PFSK-1 (cell line): ENCODE measurements at regions not wholly inside any gene's neighbourhood (a gene's known extent, or its start where the extent isn't known, plus 50 kb on each side); places are given as distances from the start of the nearest gene placed in this dataset.

Experiments used
- FOXP2 ChIP-seq: optimal IDR thresholded peaks from 2 replicates; pipeline ENCODE3; 2011; ENCODE audit warnings: borderline replicate concordance, control low read depth, inconsistent platforms; ENCODE audit not compliant: insufficient read depth; ENCODE audit errors: extremely low read length, extremely low read depth
- POLR2AphosphoS5 ChIP-seq: IDR thresholded peaks from 2 replicates; pipeline ENCODE4 v1.6.1; 2012; ENCODE audit warnings: low read depth, mild to moderate bottlenecking, control low read depth, low read length, moderate library complexity
- SIN3A ChIP-seq: IDR thresholded peaks from 2 replicates; pipeline ENCODE4 v1.6.1; 2012; ENCODE audit warnings: mild to moderate bottlenecking, low read length, moderate library complexity, borderline replicate concordance; ENCODE audit not compliant: insufficient read depth
- TAF1 ChIP-seq: IDR thresholded peaks from 2 replicates; pipeline ENCODE4 v1.6.1; 2012; ENCODE audit warnings: low read length, control low read depth, borderline replicate concordance; ENCODE audit not compliant: insufficient read depth
- TF ChIP-seq, protein P1 (sequence below), 2 experiments: IDR thresholded peaks; 2 replicates each; pipeline versions ENCODE4 v1.6.1 to v1.8.0; 2011 to 2012; ENCODE audit warnings: low read depth in 2 of 2, low read length in 2 of 2, control low read depth in 1 of 2, inconsistent platforms in 1 of 2, mild to moderate bottlenecking in 1 of 2, moderate library complexity in 1 of 2; ENCODE audit not compliant: insufficient read depth in 1 of 2

DNA sequence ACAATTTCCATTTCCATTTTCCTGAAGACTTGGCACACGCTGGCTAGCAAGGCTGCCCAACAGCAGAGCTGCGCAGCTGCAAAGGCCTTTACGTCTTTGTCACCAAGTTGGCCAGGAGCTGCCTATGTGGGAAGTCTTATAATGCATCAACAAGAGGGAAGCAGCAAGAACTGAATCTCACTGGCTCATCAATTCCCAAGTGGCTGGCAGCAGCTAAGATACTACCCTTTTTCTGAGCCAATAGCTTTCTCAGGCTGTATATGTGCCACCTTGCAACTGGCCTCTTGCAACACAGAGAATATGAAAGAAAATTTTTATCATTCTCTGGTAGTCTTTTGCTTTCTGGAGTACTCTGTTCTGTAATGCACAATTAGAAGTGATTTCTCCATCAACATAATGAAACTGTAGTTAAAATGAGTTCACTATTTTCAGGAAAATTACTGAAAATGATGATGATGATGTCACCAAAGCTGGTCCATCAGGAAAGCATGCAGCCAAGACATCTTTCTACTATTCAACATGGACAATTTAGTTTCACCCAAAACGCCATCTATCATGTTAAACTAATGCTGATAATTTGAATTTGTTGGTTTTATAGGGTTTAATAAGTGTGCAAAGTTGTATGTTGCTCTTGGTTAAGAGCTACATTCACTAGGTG lies 97.3 kb upstream of the FOXA2 start:
- TF ChIP-seq TAF1 (no peak), SIN3A (no peak), FOXP2 (no peak), POLR2AphosphoS5 (no peak)
- TF ChIP-seq, protein P1, sequence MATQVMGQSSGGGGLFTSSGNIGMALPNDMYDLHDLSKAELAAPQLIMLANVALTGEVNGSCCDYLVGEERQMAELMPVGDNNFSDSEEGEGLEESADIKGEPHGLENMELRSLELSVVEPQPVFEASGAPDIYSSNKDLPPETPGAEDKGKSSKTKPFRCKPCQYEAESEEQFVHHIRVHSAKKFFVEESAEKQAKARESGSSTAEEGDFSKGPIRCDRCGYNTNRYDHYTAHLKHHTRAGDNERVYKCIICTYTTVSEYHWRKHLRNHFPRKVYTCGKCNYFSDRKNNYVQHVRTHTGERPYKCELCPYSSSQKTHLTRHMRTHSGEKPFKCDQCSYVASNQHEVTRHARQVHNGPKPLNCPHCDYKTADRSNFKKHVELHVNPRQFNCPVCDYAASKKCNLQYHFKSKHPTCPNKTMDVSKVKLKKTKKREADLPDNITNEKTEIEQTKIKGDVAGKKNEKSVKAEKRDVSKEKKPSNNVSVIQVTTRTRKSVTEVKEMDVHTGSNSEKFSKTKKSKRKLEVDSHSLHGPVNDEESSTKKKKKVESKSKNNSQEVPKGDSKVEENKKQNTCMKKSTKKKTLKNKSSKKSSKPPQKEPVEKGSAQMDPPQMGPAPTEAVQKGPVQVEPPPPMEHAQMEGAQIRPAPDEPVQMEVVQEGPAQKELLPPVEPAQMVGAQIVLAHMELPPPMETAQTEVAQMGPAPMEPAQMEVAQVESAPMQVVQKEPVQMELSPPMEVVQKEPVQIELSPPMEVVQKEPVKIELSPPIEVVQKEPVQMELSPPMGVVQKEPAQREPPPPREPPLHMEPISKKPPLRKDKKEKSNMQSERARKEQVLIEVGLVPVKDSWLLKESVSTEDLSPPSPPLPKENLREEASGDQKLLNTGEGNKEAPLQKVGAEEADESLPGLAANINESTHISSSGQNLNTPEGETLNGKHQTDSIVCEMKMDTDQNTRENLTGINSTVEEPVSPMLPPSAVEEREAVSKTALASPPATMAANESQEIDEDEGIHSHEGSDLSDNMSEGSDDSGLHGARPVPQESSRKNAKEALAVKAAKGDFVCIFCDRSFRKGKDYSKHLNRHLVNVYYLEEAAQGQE (IDR thresholded peaks at IDR 0.05; ENCODE audit: insufficient read depth in 1 of 2, low read depth in 2 of 2, low read length in 2 of 2): no peak

DNA sequence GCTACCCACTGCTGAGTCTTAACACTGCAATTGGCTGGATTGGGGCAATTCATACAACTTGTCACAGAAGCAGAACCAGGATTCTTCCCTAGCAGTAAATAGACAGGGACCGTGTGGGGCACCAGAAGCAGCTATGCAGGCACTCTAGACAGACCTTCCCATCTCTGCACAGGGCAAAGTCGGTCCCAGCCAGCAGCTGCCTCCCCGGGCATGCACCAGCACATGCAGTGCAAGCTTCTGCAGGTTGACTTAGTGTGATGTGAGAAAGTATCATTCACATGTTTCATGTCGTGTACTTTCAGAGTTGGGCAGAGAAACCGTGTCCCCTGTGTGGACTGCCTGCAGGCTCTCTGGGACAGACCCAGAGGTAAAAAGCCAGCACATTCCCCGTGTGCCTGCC lies 98.0 kb upstream of the FOXA2 start:
- TF ChIP-seq TAF1 (no peak), FOXP2 (no peak), SIN3A (no peak), POLR2AphosphoS5 (no peak)
- TF ChIP-seq, protein P1 (IDR thresholded peaks at IDR 0.05; ENCODE audit: insufficient read depth in 1 of 2, low read depth in 2 of 2, low read length in 2 of 2): no peak

DNA sequence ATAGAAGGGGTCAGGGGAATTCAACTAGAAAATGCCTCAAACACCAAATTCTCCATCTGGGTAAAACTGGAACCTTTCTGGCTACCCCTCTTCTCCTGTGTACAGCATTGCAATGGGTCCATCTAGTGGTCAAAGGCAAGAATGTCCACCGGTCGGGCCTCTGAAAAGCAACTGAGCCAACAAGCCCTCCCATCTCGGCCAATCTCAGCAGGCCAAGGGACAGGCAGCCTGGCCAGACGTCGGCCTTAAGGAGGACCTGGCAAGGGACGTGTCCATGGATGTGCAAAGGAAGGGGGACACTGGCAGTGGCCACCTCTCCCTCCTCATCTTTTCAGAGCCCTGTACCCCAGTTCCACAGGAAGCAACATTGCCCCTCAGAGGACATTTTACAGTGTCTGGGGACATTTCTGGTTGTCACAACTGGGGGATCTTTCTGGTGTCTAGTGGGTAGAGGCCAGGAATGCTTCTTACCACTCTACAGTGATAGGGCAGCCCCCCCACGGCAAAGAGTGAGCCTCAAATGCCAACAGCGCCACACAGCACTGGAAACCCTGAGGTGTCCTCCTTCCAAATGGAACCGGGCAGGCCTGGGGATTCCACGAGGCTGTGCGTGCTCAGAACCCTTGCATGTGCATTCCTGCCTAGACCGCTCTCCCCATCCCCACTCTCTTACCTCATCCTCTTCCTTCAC lies 99.8 kb upstream of the FOXA2 start:
- TF ChIP-seq FOXP2 (no peak), TAF1 (no peak), POLR2AphosphoS5 (no peak)

DNA sequence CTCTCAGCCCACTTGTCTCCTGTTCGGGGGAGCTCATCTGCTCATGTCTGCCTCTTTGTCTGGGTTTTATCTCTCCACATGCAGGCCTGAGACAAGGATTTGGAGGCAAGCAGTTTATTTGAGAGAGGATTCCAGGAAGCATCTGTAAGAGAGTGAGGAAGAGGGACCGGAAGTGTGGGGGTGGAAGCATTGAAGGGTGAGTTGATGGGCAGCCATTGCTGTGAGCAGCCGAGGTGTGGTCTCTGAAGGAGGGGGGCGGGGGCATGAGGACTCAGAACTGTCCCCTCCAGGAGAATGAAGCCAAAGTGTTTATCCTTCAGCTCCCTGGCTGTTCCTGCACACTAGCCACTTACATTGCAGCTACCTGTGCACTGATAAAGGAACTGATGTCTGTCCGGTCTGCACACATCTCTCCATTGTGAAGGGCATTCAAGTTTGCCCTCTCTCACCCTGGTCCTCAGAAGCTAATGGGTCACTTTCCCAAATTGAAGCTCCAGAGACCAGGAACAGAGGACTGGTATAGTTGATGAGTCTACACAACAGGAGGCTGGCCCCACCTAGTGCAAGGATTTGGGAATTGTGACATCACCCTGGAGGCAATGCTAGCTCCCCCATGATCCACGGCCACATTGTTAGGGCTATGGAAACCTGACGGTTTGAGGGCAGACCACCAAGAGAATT lies 100.5 kb upstream of the FOXA2 start:
- TF ChIP-seq TAF1 (no peak), FOXP2 (no peak), SIN3A (no peak), POLR2AphosphoS5 (no peak)
- TF ChIP-seq, protein P1 (IDR thresholded peaks at IDR 0.05; ENCODE audit: insufficient read depth in 1 of 2, low read depth in 2 of 2, low read length in 2 of 2): no peak

DNA sequence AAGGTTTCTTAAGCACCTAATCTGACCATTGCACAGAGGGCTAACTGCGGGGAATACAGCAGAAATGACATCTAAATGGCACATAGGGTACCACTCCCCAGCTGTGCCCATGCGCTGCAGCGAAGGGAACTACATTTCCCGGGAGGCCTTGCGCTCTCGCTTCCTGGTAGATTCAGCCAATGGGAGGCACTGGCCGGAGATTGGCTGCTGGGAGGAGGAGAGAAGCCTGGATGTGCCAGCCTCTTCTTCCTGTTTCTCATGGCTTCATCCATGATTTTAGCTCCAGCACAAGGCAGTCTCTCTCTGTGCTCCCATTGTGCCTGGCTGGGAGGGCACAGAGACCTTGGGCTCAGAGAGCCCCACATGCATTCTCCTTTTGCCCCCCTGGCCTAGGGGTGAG lies 101.7 kb upstream of the FOXA2 start:
- no peak for TF ChIP-seq TAF1
- TF ChIP-seq SIN3A: no peak
- TF ChIP-seq, protein P1 (IDR thresholded peaks at IDR 0.05; ENCODE audit: insufficient read depth in 1 of 2, low read depth in 2 of 2, low read length in 2 of 2): no peak
- no peak for TF ChIP-seq POLR2AphosphoS5
- no peak for TF ChIP-seq FOXP2
